NCI-H2171 treated with DMSO at 0.1 percent for 48 hours (cell line): ENCODE measurements at regions not wholly inside any gene's neighbourhood (a gene's known extent, or its start where the extent isn't known, plus 50 kb on each side); places are given as distances from the start of the nearest gene placed in this dataset.

Source experiments
- DNase-seq: peaks from one replicate; lab custom pipeline; 2025; lab: John Stamatoyannopoulos, UW

- DNase-seq, result no peak
These were observed 253.8 kb upstream of the DMD start for GRCh38 chrX:33465137-33465536.

- no peak for DNase-seq
These were observed 245.8 kb upstream of the DMD start for GRCh38 chrX:33457102-33457501.

- DNase-seq, result no peak
These were observed 235.9 kb upstream of the DMD start for GRCh38 chrX:33447285-33447684.

GRCh38 chrX:33434256-33435092 is 223.1 kb upstream of the DMD start:
- peak; percentile 30 for DNase-seq

- no peak for DNase-seq
These were observed 205.0 kb upstream of the DMD start for GRCh38 chrX:33416273-33416805.

GRCh38 chrX:33415459-33415858 is 204.1 kb upstream of the DMD start:
- DNase-seq, result no peak

GRCh38 chrX:33385546-33385945 is 174.2 kb upstream of the DMD start:
- DNase-seq, result no peak

- DNase-seq, result no peak
These were observed 168.5 kb upstream of the DMD start for GRCh38 chrX:33379839-33380238.

- no peak for DNase-seq
These were observed 146.3 kb upstream of the DMD start for GRCh38 chrX:33357606-33358005.

- no peak for DNase-seq
These were observed 127.9 kb upstream of the DMD start for GRCh38 chrX:33339219-33339618.

- DNase-seq, result peak; percentile 6
These were observed 125.4 kb upstream of the DMD start for GRCh38 chrX:33336783-33337182.

- DNase-seq, result no peak
These were observed 121.9 kb upstream of the DMD start for GRCh38 chrX:33333271-33333670.

- DNase-seq, result no peak
These were observed 119.4 kb upstream of the DMD start for GRCh38 chrX:33330798-33331197.

GRCh38 chrX:33324099-33324498 is 112.8 kb upstream of the DMD start:
- no peak for DNase-seq

- no peak for DNase-seq
These were observed 96.6 kb upstream of the DMD start for GRCh38 chrX:33307911-33308354.

GRCh38 chrX:33298622-33299021 is 87.3 kb upstream of the DMD start:
- DNase-seq, result no peak

- no peak for DNase-seq
These were observed 74.2 kb upstream of the DMD start for GRCh38 chrX:33285550-33285949.

- no peak for DNase-seq
These were observed 65.7 kb upstream of the DMD start for GRCh38 chrX:33277046-33277445.

GRCh38 chrX:33273535-33273934 is 62.2 kb upstream of the DMD start:
- no peak for DNase-seq

GRCh38 chrX:33272986-33273385 is 61.6 kb upstream of the DMD start:
- DNase-seq, result no peak
